ENCODE measurements at regions not wholly inside any gene's neighbourhood (a gene's known extent, or its start where the extent isn't known, plus 50 kb on each side); places are given as distances from the start of the nearest gene placed in this dataset.

DNA sequence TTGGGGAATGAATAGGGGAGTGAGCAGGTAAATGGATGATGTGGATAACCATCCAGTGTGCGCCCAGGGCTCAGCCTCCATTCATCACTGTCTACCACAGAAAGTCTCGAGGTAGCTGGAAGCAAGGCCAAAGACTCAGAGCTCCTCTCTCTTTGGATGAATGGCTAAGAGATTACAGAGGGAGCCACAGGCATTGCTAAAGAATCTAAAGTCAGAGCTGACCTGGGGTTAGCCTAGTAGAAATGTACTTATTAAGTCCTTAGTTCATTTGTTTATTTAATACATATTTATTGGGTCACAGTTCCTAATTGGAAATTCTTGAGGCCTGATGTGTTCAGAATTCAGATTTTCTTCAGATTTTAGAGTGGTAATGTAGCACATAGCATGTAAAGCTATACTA is 88.7 kb upstream of the HPF1 start:
- TF ChIP-seq, protein P1, sequence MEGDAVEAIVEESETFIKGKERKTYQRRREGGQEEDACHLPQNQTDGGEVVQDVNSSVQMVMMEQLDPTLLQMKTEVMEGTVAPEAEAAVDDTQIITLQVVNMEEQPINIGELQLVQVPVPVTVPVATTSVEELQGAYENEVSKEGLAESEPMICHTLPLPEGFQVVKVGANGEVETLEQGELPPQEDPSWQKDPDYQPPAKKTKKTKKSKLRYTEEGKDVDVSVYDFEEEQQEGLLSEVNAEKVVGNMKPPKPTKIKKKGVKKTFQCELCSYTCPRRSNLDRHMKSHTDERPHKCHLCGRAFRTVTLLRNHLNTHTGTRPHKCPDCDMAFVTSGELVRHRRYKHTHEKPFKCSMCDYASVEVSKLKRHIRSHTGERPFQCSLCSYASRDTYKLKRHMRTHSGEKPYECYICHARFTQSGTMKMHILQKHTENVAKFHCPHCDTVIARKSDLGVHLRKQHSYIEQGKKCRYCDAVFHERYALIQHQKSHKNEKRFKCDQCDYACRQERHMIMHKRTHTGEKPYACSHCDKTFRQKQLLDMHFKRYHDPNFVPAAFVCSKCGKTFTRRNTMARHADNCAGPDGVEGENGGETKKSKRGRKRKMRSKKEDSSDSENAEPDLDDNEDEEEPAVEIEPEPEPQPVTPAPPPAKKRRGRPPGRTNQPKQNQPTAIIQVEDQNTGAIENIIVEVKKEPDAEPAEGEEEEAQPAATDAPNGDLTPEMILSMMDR (conservative IDR thresholded peaks at IDR 0.05; ENCODE audit: low read length): no peak
- no peak for TF ChIP-seq EZH2phosphoT487 (IDR thresholded peaks at IDR 0.05; ENCODE audit: borderline replicate concordance, low read depth, low read length)

Measured in OCI-LY7 (cell line).